ENCODE measurements at regions not wholly inside any gene's neighbourhood (a gene's known extent, or its start where the extent isn't known, plus 50 kb on each side); places are given as distances from the start of the nearest gene placed in this dataset.

DNA sequence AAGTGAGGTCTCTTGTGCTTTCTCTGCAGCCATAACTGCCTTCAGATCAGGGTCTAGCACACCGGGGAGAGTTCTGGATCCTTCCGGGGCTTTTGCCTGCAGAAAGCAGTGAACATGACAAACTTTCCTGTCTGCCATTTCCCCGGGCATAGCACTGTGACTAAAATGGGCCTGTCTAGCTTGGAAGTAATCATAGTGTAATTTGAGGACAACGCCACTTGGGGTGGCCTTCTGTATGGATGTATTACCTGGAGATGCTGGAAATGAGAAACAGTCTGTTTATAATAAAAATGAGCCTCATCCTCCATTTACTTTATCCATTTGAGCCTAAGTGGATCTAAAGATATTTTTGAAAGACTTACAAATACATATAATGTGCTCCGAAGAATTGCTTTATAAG lies 453.7 kb downstream of the VRK1 start:
- Histone ChIP-seq H3K9me3 (ENCODE audit: insufficient read depth, low read depth, low read length) (no peaks in the 10 kb centered on the region), H3K4me3 (ENCODE audit: low read depth, low read length) (no peak overlapping the region), H2AFZ (ENCODE audit: insufficient read depth, low read length, poor library complexity) (no peak overlapping the region), H4K12ac (ENCODE audit: low read depth, low read length) (no peak overlapping the region), H3K79me1 (ENCODE audit: low read length) (no peaks in the 10 kb centered on the region), H3K36me3 (ENCODE audit: control insufficient read depth in 1 of 2, insufficient read depth in 2 of 2, low read length in 2 of 2) (no peaks in the 10 kb centered on the region), H3K79me2 (ENCODE audit: control insufficient read depth, insufficient read depth, low read length, poor library complexity) (no peaks in the 10 kb centered on the region), H4K91ac (ENCODE audit: low read depth, low read length) (no peak overlapping the region), H3K27ac (ENCODE audit: low read depth, low read length) (no peak overlapping the region), H3K4ac (ENCODE audit: low read depth, low read length) (no peak overlapping the region), H3K4me2 (ENCODE audit: low read length) (no peak overlapping the region), H2BK120ac (ENCODE audit: insufficient read depth, low read length, poor library complexity) (no peak overlapping the region), H2AK5ac (ENCODE audit: low read length) (no peak overlapping the region), H2BK5ac (ENCODE audit: low read depth, low read length, poor library complexity) (no peak overlapping the region), H3K27me3 (ENCODE audit: insufficient read depth, low read length) (no peaks in the 10 kb centered on the region), H3K14ac (ENCODE audit: low read length) (no peak overlapping the region), H3K4me1 (ENCODE audit: control insufficient read depth in 1 of 2, insufficient read depth in 2 of 2, low read length in 2 of 2) (no peaks in the 10 kb centered on the region), H3K23ac (ENCODE audit: low read length) (no peak overlapping the region), H4K8ac (ENCODE audit: low read depth, low read length) (no peak overlapping the region), H3K9ac (ENCODE audit: low read length) (no peak overlapping the region), H3K18ac (ENCODE audit: low read length) (no peak overlapping the region), H2BK12ac (ENCODE audit: low read length) (no peak overlapping the region)
- WGBS (ENCODE audit: extremely low coverage, insufficient coverage, insufficient read length): no CpG with 5 or more reads among the region's 5 CpGs
- no peak for DNase-seq

DNA sequence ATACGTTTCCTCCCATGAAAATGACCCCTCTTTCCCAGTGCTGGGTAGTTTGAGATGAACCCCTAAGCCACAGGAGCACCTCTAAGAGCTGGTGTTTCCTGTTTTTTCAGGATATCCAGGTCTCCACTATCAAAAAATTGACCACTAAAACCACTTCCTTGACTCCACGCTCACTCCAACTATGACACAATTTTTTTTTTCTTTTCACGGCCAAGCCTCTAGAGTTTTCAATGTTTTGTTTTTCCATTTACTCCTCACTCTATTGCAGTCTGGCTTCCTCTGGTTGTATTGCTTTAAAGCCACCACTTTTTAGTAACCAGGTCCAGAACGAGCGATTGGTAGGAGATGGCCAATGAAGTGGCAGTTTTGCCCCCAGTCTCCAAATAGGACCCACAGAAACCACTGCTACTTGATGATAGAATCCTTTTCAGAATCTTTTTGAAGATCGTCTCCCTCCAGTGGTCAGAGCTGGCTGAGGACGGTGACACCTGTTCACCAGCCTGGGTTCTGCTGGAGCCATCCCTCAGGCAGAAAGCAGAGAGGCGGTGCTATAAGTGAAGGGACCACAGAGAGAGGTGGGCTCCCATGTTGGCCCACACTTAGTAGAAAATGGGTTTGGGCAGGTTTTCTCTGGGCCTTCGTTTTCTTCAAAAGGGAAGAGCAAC lies 454.4 kb downstream of the VRK1 start:
- Histone ChIP-seq H3K4me3 (ENCODE audit: low read depth, low read length) (no peak overlapping the region), H3K4me2 (ENCODE audit: low read length) (no peak overlapping the region), H3K4me1 (ENCODE audit: control insufficient read depth in 1 of 2, insufficient read depth in 2 of 2, low read length in 2 of 2) (no peaks in the 10 kb centered on the region), H3K36me3 (ENCODE audit: control insufficient read depth in 1 of 2, insufficient read depth in 2 of 2, low read length in 2 of 2) (no peaks in the 10 kb centered on the region), H3K4ac (ENCODE audit: low read depth, low read length) (no peak overlapping the region), H4K91ac (ENCODE audit: low read depth, low read length) (no peak overlapping the region), H3K18ac (ENCODE audit: low read length) (no peak overlapping the region), H4K12ac (ENCODE audit: low read depth, low read length) (no peak overlapping the region), H3K9me3 (ENCODE audit: insufficient read depth, low read depth, low read length) (no peaks in the 10 kb centered on the region), H2AK5ac (ENCODE audit: low read length) (no peak overlapping the region), H2BK5ac (ENCODE audit: low read depth, low read length, poor library complexity) (no peak overlapping the region), H3K79me2 (ENCODE audit: control insufficient read depth, insufficient read depth, low read length, poor library complexity) (no peaks in the 10 kb centered on the region), H3K14ac (ENCODE audit: low read length) (no peak overlapping the region), H3K79me1 (ENCODE audit: low read length) (no peaks in the 10 kb centered on the region), H3K27ac (ENCODE audit: low read depth, low read length) (no peak overlapping the region), H3K23ac (ENCODE audit: low read length) (no peak overlapping the region), H2BK12ac (ENCODE audit: low read length) (no peak overlapping the region), H3K27me3 (ENCODE audit: insufficient read depth, low read length) (no peaks in the 10 kb centered on the region), H2AFZ (ENCODE audit: insufficient read depth, low read length, poor library complexity) (no peak overlapping the region), H4K8ac (ENCODE audit: low read depth, low read length) (no peak overlapping the region), H2BK120ac (ENCODE audit: insufficient read depth, low read length, poor library complexity) (no peak overlapping the region), H3K9ac (ENCODE audit: low read length) (no peak overlapping the region)
- WGBS (ENCODE audit: extremely low coverage, insufficient coverage, insufficient read length): no CpG with 5 or more reads among the region's 9 CpGs
- no peak for DNase-seq

GRCh38 chr14:97253756-97254155 lies 456.6 kb downstream of the VRK1 start:
- H2AFZ ChIP-seq (ENCODE audit: insufficient read depth, low read length, poor library complexity): no peak overlapping the region
- no peak overlapping the region for H2BK5ac ChIP-seq (ENCODE audit: low read depth, low read length, poor library complexity)
- no peaks in the 10 kb centered on the region for H3K4me1 ChIP-seq (ENCODE audit: control insufficient read depth in 1 of 2, insufficient read depth in 2 of 2, low read length in 2 of 2)
- no peak overlapping the region for H3K9ac ChIP-seq (ENCODE audit: low read length)
- no peak overlapping the region for H3K4ac ChIP-seq (ENCODE audit: low read depth, low read length)
- no peak overlapping the region for H3K4me2 ChIP-seq (ENCODE audit: low read length)
- H3K79me1 ChIP-seq (ENCODE audit: low read length): no peaks in the 10 kb centered on the region
- no peak overlapping the region for H2BK120ac ChIP-seq (ENCODE audit: insufficient read depth, low read length, poor library complexity)
- H2AK5ac ChIP-seq (ENCODE audit: low read length): no peak overlapping the region
- no CpG with 5 or more reads among the region's 3 CpGs for WGBS (ENCODE audit: extremely low coverage, insufficient coverage, insufficient read length)
- H3K9me3 ChIP-seq (ENCODE audit: insufficient read depth, low read depth, low read length): no peaks in the 10 kb centered on the region
- H2BK12ac ChIP-seq (ENCODE audit: low read length): no peak overlapping the region
- no peaks in the 10 kb centered on the region for H3K36me3 ChIP-seq (ENCODE audit: control insufficient read depth in 1 of 2, insufficient read depth in 2 of 2, low read length in 2 of 2)
- no peak overlapping the region for H4K8ac ChIP-seq (ENCODE audit: low read depth, low read length)
- no peaks in the 10 kb centered on the region for H3K27me3 ChIP-seq (ENCODE audit: insufficient read depth, low read length)
- no peak overlapping the region for H3K4me3 ChIP-seq (ENCODE audit: low read depth, low read length)
- no peak overlapping the region for H3K23ac ChIP-seq (ENCODE audit: low read length)
- H3K14ac ChIP-seq (ENCODE audit: low read length): no peak overlapping the region
- H3K27ac ChIP-seq (ENCODE audit: low read depth, low read length): no peak overlapping the region
- H3K79me2 ChIP-seq (ENCODE audit: control insufficient read depth, insufficient read depth, low read length, poor library complexity): no peaks in the 10 kb centered on the region
- H4K91ac ChIP-seq (ENCODE audit: low read depth, low read length): no peak overlapping the region
- H3K18ac ChIP-seq (ENCODE audit: low read length): no peak overlapping the region
- H4K12ac ChIP-seq (ENCODE audit: low read depth, low read length): no peak overlapping the region
- DNase-seq: no peak

DNA sequence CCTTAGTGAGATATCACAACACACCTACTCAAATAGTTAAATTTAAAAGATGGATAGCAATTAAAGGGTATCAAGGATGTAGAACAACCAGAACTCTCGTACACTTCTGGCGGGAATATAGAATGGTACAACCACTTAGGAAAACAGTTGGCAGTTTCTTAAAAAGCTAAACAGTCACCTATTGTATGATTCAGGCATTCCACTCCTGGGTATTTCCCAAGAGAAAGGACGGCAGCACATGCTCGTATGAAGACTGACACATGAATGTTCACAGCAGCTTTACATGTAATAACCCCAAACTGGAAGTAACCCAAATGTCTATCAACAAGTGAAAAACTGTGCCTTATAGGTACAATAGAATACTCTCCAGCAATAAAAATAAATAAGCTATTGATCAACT lies 465.2 kb downstream of the VRK1 start:
- H2BK120ac ChIP-seq (ENCODE audit: insufficient read depth, low read length, poor library complexity): no peak overlapping the region
- H2BK5ac ChIP-seq (ENCODE audit: low read depth, low read length, poor library complexity): no peak overlapping the region
- no peak overlapping the region for H3K18ac ChIP-seq (ENCODE audit: low read length)
- H2AK5ac ChIP-seq (ENCODE audit: low read length): no peak overlapping the region
- no peak overlapping the region for H3K27ac ChIP-seq (ENCODE audit: low read depth, low read length)
- no peak overlapping the region for H4K12ac ChIP-seq (ENCODE audit: low read depth, low read length)
- no peak overlapping the region for H3K23ac ChIP-seq (ENCODE audit: low read length)
- H4K8ac ChIP-seq (ENCODE audit: low read depth, low read length): no peak overlapping the region
- H4K91ac ChIP-seq (ENCODE audit: low read depth, low read length): no peak overlapping the region
- WGBS (ENCODE audit: extremely low coverage, insufficient coverage, insufficient read length): no CpG with 5 or more reads among the region's 4 CpGs
- no peaks in the 10 kb centered on the region for H3K9me3 ChIP-seq (ENCODE audit: insufficient read depth, low read depth, low read length)
- DNase-seq: no peak
- H3K4me2 ChIP-seq (ENCODE audit: low read length): no peak overlapping the region
- H3K14ac ChIP-seq (ENCODE audit: low read length): no peak overlapping the region
- H3K9ac ChIP-seq (ENCODE audit: low read length): no peak overlapping the region
- H3K4ac ChIP-seq (ENCODE audit: low read depth, low read length): no peak overlapping the region
- no peaks in the 10 kb centered on the region for H3K36me3 ChIP-seq (ENCODE audit: control insufficient read depth in 1 of 2, insufficient read depth in 2 of 2, low read length in 2 of 2)
- no peaks in the 10 kb centered on the region for H3K79me2 ChIP-seq (ENCODE audit: control insufficient read depth, insufficient read depth, low read length, poor library complexity)
- no peak overlapping the region for H2AFZ ChIP-seq (ENCODE audit: insufficient read depth, low read length, poor library complexity)
- no peaks in the 10 kb centered on the region for H3K79me1 ChIP-seq (ENCODE audit: low read length)
- H3K27me3 ChIP-seq (ENCODE audit: insufficient read depth, low read length): no peaks in the 10 kb centered on the region
- H3K4me1 ChIP-seq (ENCODE audit: control insufficient read depth in 1 of 2, insufficient read depth in 2 of 2, low read length in 2 of 2): no peaks in the 10 kb centered on the region
- no peak overlapping the region for H2BK12ac ChIP-seq (ENCODE audit: low read length)
- no peak overlapping the region for H3K4me3 ChIP-seq (ENCODE audit: low read depth, low read length)
